Stimulated activated CD4-positive, alpha-beta T cell treated with anti-CD3 and anti-CD28 coated beads, Interleukin-4, amount 100 ng/mL, for 24 hours (primary cell): ENCODE measurements at regions not wholly inside any gene's neighbourhood (a gene's known extent, or its start where the extent isn't known, plus 50 kb on each side); places are given as distances from the start of the nearest gene placed in this dataset.
"Not testable (repeated sequence)": the region's sequence is repeated elsewhere in the genome, so short reads cannot be mapped to it uniquely, and the experiment has no call there.

ENCODE experiments used
- DNase-seq: peaks from one replicate; pipeline ENCODE4 v3.0.0-alpha.2; 2020

DNA sequence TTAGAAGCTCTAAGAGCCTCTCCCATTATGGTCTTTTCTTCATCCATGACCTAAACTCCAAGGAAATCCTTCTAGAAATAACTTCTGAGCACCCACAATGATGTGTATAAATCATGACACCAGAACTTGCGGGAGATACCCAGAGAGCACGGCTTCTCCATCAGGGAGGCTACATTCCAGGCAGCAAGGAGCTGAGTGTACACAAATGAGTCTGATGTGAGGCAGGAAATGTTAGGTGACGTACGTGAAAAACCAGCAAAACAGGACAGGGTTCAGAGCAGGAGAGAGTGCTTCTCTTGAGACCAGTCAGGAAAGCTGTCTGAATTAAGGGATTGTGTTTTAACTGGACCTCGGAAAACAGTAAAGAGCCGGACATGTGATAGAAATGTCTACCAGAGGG lies 58.1 kb upstream of the MRPS9 start:
- DNase-seq, result not testable (repeated sequence)

DNA sequence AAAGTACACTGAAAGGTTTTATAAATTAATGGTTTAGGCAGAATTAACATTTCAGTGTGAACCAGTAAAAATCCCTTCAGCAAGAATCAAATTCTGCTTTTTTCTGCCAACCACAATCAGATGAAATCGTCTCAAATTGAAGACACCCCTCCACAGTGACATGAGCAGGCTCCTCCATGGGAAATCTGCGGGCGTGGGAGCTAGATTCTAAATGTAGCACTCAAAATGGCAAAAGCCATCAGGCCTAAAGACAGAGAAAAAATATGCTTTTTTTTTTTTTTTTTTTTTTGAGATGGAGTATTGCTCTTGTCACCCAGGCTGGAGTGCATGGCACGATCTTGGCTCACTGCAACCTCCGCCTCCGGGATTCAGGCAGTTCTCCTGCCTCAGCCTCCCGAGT lies 55.8 kb upstream of the MRPS9 start:
- DNase-seq, result no peak
